ENCODE measurements at regions not wholly inside any gene's neighbourhood (a gene's known extent, or its start where the extent isn't known, plus 50 kb on each side); places are given as distances from the start of the nearest gene placed in this dataset.

GRCh38 chr5:167712986-167713585 is 578.4 kb upstream of the WWC1 start:
- H3K4me1 Mint-ChIP-seq (ENCODE audit: insufficient read depth, unreplicated experiment): peaks cover 10% of the 10 kb centered on the region
- no peak overlapping the region for H3K4me3 Mint-ChIP-seq (ENCODE audit: unreplicated experiment)
- intact Hi-C loops (cut with micrococcal nuclease): no loop called here
- no peaks in the 10 kb centered on the region for H3K9me3 Mint-ChIP-seq (ENCODE audit: unreplicated experiment)
- H3K36me3 Mint-ChIP-seq (ENCODE audit: insufficient read depth, unreplicated experiment): no peaks in the 10 kb centered on the region
- no peaks in the 10 kb centered on the region for H3K27me3 Mint-ChIP-seq (ENCODE audit: insufficient read depth, unreplicated experiment)
- no TSS peak for BruUV-seq (replicated peaks)
- ChIA-PET POLR2A (interaction anchor here (1.0 kb wide), 1 partner anchor 46 kb away, joined by 3 read pairs; no protein-coding TSS in a partner anchor), CTCF (interaction anchor here (0.8 to 1.7 kb wide), 5 partner anchors 9 to 309 kb away, joined by 3 to 9 read pairs (median 3); no protein-coding TSS in a partner anchor)
- H3K27ac Mint-ChIP-seq (ENCODE audit: low read depth, unreplicated experiment): no peak overlapping the region
- DNase-seq (ENCODE audit: unreplicated experiment): no peak
- TF ChIP-seq CTCF (IDR thresholded peaks at IDR 0.05; ENCODE audit: unreplicated experiment): no peak

GRCh38 chr5:167713896-167714295 is 577.5 kb upstream of the WWC1 start:
- POLR2A ChIA-PET: interaction anchor here (1.7 kb wide), 1 partner anchor 14 kb away, joined by 6 read pairs; no protein-coding TSS in a partner anchor
- no peaks in the 10 kb centered on the region for H3K36me3 Mint-ChIP-seq (ENCODE audit: insufficient read depth, unreplicated experiment)
- peaks cover 10% of the 10 kb centered on the region for H3K4me1 Mint-ChIP-seq (ENCODE audit: insufficient read depth, unreplicated experiment)
- no peak overlapping the region for H3K27ac Mint-ChIP-seq (ENCODE audit: low read depth, unreplicated experiment)
- intact Hi-C loops (cut with micrococcal nuclease): no loop called here
- no peak for TF ChIP-seq CTCF (IDR thresholded peaks at IDR 0.05; ENCODE audit: unreplicated experiment)
- BruUV-seq (replicated peaks): no TSS peak
- H3K9me3 Mint-ChIP-seq (ENCODE audit: unreplicated experiment): no peaks in the 10 kb centered on the region
- no peaks in the 10 kb centered on the region for H3K27me3 Mint-ChIP-seq (ENCODE audit: insufficient read depth, unreplicated experiment)
- no peak for DNase-seq (ENCODE audit: unreplicated experiment)
- no peak overlapping the region for H3K4me3 Mint-ChIP-seq (ENCODE audit: unreplicated experiment)
- CTCF ChIA-PET: interaction anchor here (0.6 to 1.7 kb wide), 4 partner anchors 9 to 1936 kb away, joined by 3 to 6 read pairs (median 4); no protein-coding TSS in a partner anchor

- TF ChIP-seq CTCF (IDR thresholded peaks at IDR 0.05; ENCODE audit: unreplicated experiment): no peak
- H3K4me1 Mint-ChIP-seq (ENCODE audit: insufficient read depth, unreplicated experiment): peaks cover 10% of the 10 kb centered on the region
- no peak overlapping the region for H3K4me3 Mint-ChIP-seq (ENCODE audit: unreplicated experiment)
- H3K36me3 Mint-ChIP-seq (ENCODE audit: insufficient read depth, unreplicated experiment): no peaks in the 10 kb centered on the region
- no peak overlapping the region for H3K27ac Mint-ChIP-seq (ENCODE audit: low read depth, unreplicated experiment)
- no peaks in the 10 kb centered on the region for H3K27me3 Mint-ChIP-seq (ENCODE audit: insufficient read depth, unreplicated experiment)
- no peak for DNase-seq (ENCODE audit: unreplicated experiment)
- no peaks in the 10 kb centered on the region for H3K9me3 Mint-ChIP-seq (ENCODE audit: unreplicated experiment)
- POLR2A ChIA-PET: interaction anchor here (0.6 to 1.0 kb wide), 3 partner anchors 18 to 151 kb away, joined by 3 to 4 read pairs (median 3); no protein-coding TSS in a partner anchor
- no TSS peak for BruUV-seq (replicated peaks)
- intact Hi-C loops (cut with micrococcal nuclease): no loop called here
- CTCF ChIA-PET: interaction anchor here (0.6 to 1.1 kb wide), 3 partner anchors 9 to 503 kb away, joined by 3 to 5 read pairs (median 4); no protein-coding TSS in a partner anchor
These were observed 575.2 kb upstream of the WWC1 start for GRCh38 chr5:167716126-167716775.

GRCh38 chr5:167720259-167720658 is 571.2 kb upstream of the WWC1 start:
- CTCF ChIA-PET: interaction anchor here (0.7 to 4.5 kb wide), 4 partner anchors 20 to 501 kb away, joined by 3 to 34 read pairs (median 3); no protein-coding TSS in a partner anchor

More at GRCh38 chr5:167720259-167720658, 571.2 kb upstream of the WWC1 start:
- DNase-seq (ENCODE audit: unreplicated experiment): no peak
- no peak for TF ChIP-seq CTCF (IDR thresholded peaks at IDR 0.05; ENCODE audit: unreplicated experiment)
- POLR2A ChIA-PET: interaction anchor here (1.8 kb wide), 1 partner anchor 9 kb away, joined by 10 read pairs; no protein-coding TSS in a partner anchor
- Mint-ChIP-seq H3K9me3 (ENCODE audit: unreplicated experiment) (no peaks in the 10 kb centered on the region), H3K4me1 (ENCODE audit: insufficient read depth, unreplicated experiment) (peaks cover 9% of the 10 kb centered on the region), H3K4me3 (ENCODE audit: unreplicated experiment) (no peak overlapping the region), H3K27me3 (ENCODE audit: insufficient read depth, unreplicated experiment) (no peaks in the 10 kb centered on the region), H3K27ac (ENCODE audit: low read depth, unreplicated experiment) (no peak overlapping the region), H3K36me3 (ENCODE audit: insufficient read depth, unreplicated experiment) (no peaks in the 10 kb centered on the region)
- BruUV-seq (replicated peaks): no TSS peak
- intact Hi-C loops (cut with micrococcal nuclease): loop anchor here (5.0 kb wide), 1 partner anchor 97 kb away; no protein-coding TSS in a partner anchor

All from MCF 10A (cell line).